Tibial nerve (tissue), 4 donors: ENCODE measurements at regions not wholly inside any gene's neighbourhood (a gene's known extent, or its start where the extent isn't known, plus 50 kb on each side); places are given as distances from the start of the nearest gene placed in this dataset.

Experiments used
- DNase-seq, 2 donors: peaks; one replicate each; pipeline ENCODE4 v3.0.0-alpha.2; 2019; ENCODE audit warnings: low spot score in 2 of 2
- H3K27ac ChIP-seq, 4 donors: fragments of 200-600 bp; sonication (generic) in 3 of 4; one replicate each; pipeline ENCODE4 v1.5.1; 2017 to 2019; ENCODE audit warnings: mild to moderate bottlenecking in 1 of 4
- H3K27me3 ChIP-seq, 2 donors: fragments of 200-600 bp; sonication (generic) in 1 of 2; one replicate each; pipeline versions ENCODE4 v1.5.1 to v1.6.0; 2017 to 2019
- H3K36me3 ChIP-seq, 3 donors: fragments of 200-600 bp; sonication (generic); one replicate each; pipeline ENCODE4 v1.5.1; 2018 to 2019
- H3K4me1 ChIP-seq, 4 donors: fragments of 200-600 bp; sonication (generic) in 3 of 4; one replicate each; pipeline ENCODE4 v1.5.1; 2017 to 2019
- H3K4me3 ChIP-seq, 4 donors: fragments of 200-600 bp; sonication (generic) in 3 of 4; one replicate each; pipeline ENCODE4 v1.5.1; 2017 to 2019; ENCODE audit warnings: mild to moderate bottlenecking in 1 of 4, moderate library complexity in 1 of 4
- H3K9me3 ChIP-seq, 4 donors: fragments of 200-600 bp; sonication (generic) in 3 of 4; one replicate each; pipeline ENCODE4 v1.5.1; 2017 to 2019
- EP300 ChIP-seq, 2 donors: sonication (generic); formaldehyde crosslinking; IDR thresholded peaks; one replicate each; pipeline ENCODE4 v1.6.1; 2017; ENCODE audit warnings: antibody characterized with exemption in 2 of 2, mild to moderate bottlenecking in 1 of 2
- POLR2A ChIP-seq, 2 donors: fragments of 450-650 bp; IDR thresholded peaks; one replicate each; pipeline ENCODE4 v1.6.1; 2017; ENCODE audit warnings: antibody characterized with exemption in 2 of 2, mild to moderate bottlenecking in 2 of 2, moderate library complexity in 2 of 2
- WGBS, 2 donors: methylation state at CpG; one replicate each; pipeline ENCODE4 v1.1.5; 2018; 5-methylcytosine and 5-hydroxymethylcytosine counted together
- TF ChIP-seq, protein P1 (sequence below), 5 experiments: fragments of 200-600 bp in 3 of 5; fragments of 450-650 bp in 2 of 5; sonication (generic) in 3 of 5; IDR thresholded peaks; one replicate each; pipeline ENCODE4 v1.5.1; 2016 to 2019; ENCODE audit warnings: antibody characterized with exemption in 5 of 5, mild to moderate bottlenecking in 3 of 5, moderate library complexity in 2 of 5

DNA sequence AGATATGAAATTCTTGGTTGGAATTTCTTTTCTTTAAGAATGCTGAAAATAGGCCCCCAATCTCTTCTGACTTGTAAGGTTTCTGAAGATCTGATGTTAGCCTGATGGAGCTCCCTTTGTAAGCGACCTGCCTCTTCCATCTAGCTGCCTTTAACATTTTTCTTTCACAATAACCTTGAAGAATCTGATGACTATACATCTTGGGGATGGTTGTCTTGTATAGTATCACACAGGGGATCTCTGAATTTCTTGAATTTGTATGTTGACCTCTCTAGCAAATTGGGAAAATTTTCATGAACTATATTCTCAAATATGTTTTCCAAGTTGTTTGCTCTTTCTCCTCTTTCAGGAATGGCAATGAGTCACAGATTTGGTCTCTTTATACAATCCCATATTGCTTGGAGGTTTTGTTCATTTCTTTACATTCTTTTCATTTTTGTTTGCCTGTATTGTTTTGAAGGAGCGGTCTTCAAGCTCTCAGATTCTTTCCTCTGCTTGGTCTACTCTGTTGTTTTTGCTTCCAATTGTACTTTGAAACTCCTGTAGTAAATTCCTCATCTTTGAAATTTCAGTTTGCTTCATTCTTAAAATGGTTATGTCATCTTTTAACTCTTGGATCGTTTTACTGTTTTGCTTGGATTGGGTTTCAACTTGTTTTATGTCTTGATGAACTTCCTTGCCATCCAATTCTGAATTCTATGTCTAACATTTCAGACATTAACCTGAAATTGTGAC, 245.2 kb upstream of the TARS1 start:
- Histone ChIP-seq H3K9me3 (no peaks in the 10 kb centered on the region), H3K4me3 (no peak overlapping the region), H3K4me1 (peaks cover 0 to 3% (median 0%) of the 10 kb centered on the region in 4 donors), H3K27ac (no peak overlapping the region), H3K27me3 (no peaks in the 10 kb centered on the region), H3K36me3 (no peaks in the 10 kb centered on the region)
- WGBS, 2 donors = 34 to 37% methylated on average over 3 of the region's 3 CpGs
- DNase-seq = no peak
- TF ChIP-seq EP300 (IDR thresholded peaks at IDR 0.05) (no peak), POLR2A (IDR thresholded peaks at IDR 0.05) (no peak)
- TF ChIP-seq, protein P1, sequence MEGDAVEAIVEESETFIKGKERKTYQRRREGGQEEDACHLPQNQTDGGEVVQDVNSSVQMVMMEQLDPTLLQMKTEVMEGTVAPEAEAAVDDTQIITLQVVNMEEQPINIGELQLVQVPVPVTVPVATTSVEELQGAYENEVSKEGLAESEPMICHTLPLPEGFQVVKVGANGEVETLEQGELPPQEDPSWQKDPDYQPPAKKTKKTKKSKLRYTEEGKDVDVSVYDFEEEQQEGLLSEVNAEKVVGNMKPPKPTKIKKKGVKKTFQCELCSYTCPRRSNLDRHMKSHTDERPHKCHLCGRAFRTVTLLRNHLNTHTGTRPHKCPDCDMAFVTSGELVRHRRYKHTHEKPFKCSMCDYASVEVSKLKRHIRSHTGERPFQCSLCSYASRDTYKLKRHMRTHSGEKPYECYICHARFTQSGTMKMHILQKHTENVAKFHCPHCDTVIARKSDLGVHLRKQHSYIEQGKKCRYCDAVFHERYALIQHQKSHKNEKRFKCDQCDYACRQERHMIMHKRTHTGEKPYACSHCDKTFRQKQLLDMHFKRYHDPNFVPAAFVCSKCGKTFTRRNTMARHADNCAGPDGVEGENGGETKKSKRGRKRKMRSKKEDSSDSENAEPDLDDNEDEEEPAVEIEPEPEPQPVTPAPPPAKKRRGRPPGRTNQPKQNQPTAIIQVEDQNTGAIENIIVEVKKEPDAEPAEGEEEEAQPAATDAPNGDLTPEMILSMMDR (IDR thresholded peaks at IDR 0.05) = no peak

DNA sequence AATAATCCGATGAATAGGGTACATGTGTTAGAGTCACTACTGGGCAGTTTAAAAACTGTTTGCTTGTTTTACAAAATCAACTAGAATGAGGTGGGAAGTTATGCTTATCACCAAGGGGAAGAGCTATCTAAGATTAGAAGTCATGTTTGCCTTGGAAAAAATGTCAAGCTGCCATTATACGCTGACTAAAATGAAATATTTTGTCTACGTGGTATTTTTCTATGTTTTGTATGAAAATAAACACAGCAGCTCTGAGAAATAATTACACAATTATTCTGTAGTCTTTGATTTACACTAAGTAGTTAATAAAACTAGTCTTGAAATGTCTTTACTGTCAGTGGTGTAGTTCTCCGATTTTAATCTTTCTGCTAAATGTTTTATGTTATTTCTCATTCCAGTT, 241.9 kb upstream of the TARS1 start:
- H3K4me1 ChIP-seq = peaks cover 0 to 3% (median 0%) of the 10 kb centered on the region in 4 donors
- H3K36me3 ChIP-seq = no peaks in the 10 kb centered on the region
- TF ChIP-seq POLR2A (IDR thresholded peaks at IDR 0.05) (no peak), EP300 (IDR thresholded peaks at IDR 0.05) (no peak)
- TF ChIP-seq, protein P1 (IDR thresholded peaks at IDR 0.05) = no peak
- no peaks in the 10 kb centered on the region for H3K27me3 ChIP-seq
- no peak overlapping the region for H3K4me3 ChIP-seq
- H3K27ac ChIP-seq = no peak overlapping the region
- WGBS, 2 donors = 66 to 71% methylated on average over 4 of the region's 4 CpGs
- DNase-seq = no peak
- no peaks in the 10 kb centered on the region for H3K9me3 ChIP-seq

DNA sequence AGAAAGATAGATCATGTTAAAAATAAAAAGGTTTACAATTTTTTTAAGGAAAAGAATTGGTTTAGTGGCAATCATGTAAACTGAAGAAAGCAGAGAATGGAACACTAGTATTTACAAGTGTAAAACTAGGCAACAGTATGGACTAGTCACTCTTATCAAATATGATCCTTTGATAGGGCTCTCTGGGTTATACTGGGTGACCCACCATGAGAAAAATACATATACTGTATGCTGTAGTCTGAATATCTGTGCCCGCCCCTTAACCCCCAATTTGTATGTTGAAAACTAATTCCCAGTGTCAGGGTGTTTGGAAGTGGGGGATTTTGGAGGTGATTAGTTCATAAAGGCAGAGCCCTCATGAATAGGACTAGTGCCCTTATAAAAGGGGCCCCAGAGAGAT, 236.8 kb upstream of the TARS1 start:
- no peaks in the 10 kb centered on the region for H3K36me3 ChIP-seq
- no peak overlapping the region for H3K27ac ChIP-seq
- peaks cover 0 to 8% (median 2%) of the 10 kb centered on the region in 4 donors for H3K4me1 ChIP-seq
- no peak overlapping the region for H3K4me3 ChIP-seq
- 95 to 96% methylated on average over 1 of the region's 1 CpG for WGBS, 2 donors
- no peaks in the 10 kb centered on the region for H3K27me3 ChIP-seq
- H3K9me3 ChIP-seq = no peaks in the 10 kb centered on the region
- TF ChIP-seq POLR2A (IDR thresholded peaks at IDR 0.05) = no peak
- TF ChIP-seq EP300 (IDR thresholded peaks at IDR 0.05) = no peak
- DNase-seq = no peak

DNA sequence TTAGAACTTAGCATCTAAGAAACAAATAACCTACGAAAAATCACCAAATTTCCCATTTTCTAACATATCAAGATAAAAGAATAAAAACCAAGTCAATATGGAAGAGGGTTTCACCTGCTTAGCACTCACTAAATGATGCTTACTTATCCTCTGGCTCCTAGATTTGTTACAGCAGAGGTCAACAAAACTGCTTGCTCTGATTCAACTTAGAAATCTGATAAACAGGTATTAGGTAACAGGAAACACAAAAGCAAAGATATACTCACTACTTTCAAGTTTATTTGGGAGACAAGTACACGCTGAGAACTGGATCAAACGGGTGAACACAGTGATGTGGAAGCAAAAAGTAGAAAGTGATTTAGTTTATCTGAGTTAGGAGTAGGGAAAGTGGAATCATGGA, 235.7 kb upstream of the TARS1 start:
- no peak overlapping the region for H3K27ac ChIP-seq
- no peaks in the 10 kb centered on the region for H3K9me3 ChIP-seq
- TF ChIP-seq EP300 (IDR thresholded peaks at IDR 0.05) (no peak), POLR2A (IDR thresholded peaks at IDR 0.05) (no peak)
- TF ChIP-seq, protein P1 (IDR thresholded peaks at IDR 0.05) = no peak
- H3K27me3 ChIP-seq = no peaks in the 10 kb centered on the region
- no peaks in the 10 kb centered on the region for H3K36me3 ChIP-seq
- DNase-seq = no peak
- WGBS, 2 donors = 79 to 86% methylated on average over 3 of the region's 3 CpGs
- no peak overlapping the region for H3K4me3 ChIP-seq
- peaks cover 0 to 8% (median 2%) of the 10 kb centered on the region in 4 donors for H3K4me1 ChIP-seq

DNA sequence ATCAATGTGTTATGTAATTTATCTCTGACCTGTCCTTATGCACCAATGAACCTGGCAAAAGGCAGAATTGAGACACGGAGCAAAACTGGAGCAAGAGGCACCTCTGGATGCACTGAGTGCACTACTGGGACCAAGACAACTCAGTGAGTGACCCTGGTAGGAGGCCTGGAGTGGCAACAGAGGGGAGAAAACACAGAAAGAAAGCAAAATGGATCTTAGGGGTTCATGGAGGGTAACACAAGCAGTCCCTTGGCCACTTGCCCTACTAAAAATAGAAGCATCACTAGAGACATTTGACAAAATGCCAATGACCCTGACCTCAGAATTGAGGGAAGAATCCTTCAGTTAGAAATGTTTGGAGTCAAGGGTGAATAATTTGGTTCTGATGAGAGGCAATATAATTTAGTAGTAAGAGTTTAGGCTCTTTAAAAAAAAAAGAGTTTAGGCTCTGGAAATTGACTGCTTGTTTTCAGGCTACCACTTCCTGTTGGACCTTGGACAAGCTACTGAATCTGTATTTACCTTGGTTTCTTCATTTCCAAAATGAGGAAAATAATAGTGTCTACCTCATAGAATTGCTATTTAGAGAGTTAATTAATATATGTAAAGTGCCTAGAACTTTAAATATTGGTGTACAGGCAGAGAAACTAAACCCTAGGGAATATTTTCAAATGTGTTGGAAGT, 234.9 kb upstream of the TARS1 start:
- no peak overlapping the region for H3K27ac ChIP-seq
- peaks cover 0 to 8% (median 2%) of the 10 kb centered on the region in 4 donors for H3K4me1 ChIP-seq
- no peak overlapping the region for H3K4me3 ChIP-seq
- H3K36me3 ChIP-seq = no peaks in the 10 kb centered on the region
- H3K27me3 ChIP-seq = no peaks in the 10 kb centered on the region
- no peaks in the 10 kb centered on the region for H3K9me3 ChIP-seq
- 30 to 36% methylated on average over 1 of the region's 1 CpG for WGBS, 2 donors
- no peak for DNase-seq
- TF ChIP-seq EP300 (IDR thresholded peaks at IDR 0.05) = no peak
- TF ChIP-seq, protein P1 (IDR thresholded peaks at IDR 0.05) = no peak
- TF ChIP-seq POLR2A (IDR thresholded peaks at IDR 0.05) = no peak
